A673 (cell line): ENCODE measurements at regions not wholly inside any gene's neighbourhood (a gene's known extent, or its start where the extent isn't known, plus 50 kb on each side); places are given as distances from the start of the nearest gene placed in this dataset.

ENCODE experiments used
- CTCF ChIP-seq: fragments of 300-800, 200-600 bp; sonication (generic); conservative IDR thresholded peaks from 2 replicates; pipeline ENCODE4 v1.5.1; 2017; ENCODE audit warnings: low read depth, mild to moderate bottlenecking, antibody characterized with exemption, low read length, moderate library complexity, mixed read lengths
- EZH2 ChIP-seq: fragments of 200-600 bp; sonication (generic); IDR thresholded peaks from 2 replicates; pipeline ENCODE4 v1.6.1; 2017; ENCODE audit warnings: borderline replicate concordance, low read depth, mild to moderate bottlenecking, mixed read lengths, antibody characterized with exemption, low read length; ENCODE audit not compliant: poor library complexity, severe bottlenecking

DNA sequence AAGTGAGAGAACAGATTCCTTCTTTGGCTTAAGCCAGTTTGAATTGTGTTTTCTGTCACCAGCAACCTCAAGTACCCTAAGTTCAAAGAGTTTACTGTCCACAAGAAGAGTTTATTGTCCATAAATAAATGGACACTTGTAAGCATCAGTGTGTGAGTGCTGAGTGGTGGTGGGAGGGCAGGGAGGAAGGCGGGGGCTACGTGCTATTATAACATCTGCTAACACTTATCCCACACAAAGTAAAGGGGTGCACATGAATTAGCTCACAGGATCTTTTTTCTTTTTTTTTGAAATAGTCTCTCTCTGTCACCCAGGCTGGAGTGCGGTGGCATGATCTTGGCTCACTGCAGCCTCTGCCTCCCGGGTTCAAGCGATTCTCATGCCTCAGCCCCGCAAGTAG is 87.2 kb downstream of the MICALL2 start:
- no peak for TF ChIP-seq EZH2
- TF ChIP-seq CTCF, result no peak
